Keratinocyte (primary cell): ENCODE measurements at regions not wholly inside any gene's neighbourhood (a gene's known extent, or its start where the extent isn't known, plus 50 kb on each side); places are given as distances from the start of the nearest gene placed in this dataset.

Experiments
- DNase-seq: peaks from one replicate; pipeline ENCODE4 v3.0.0-alpha.2; 2011; ENCODE audit warnings: low read depth, missing footprints, low spot score
- FAIRE-seq: peaks from 2 replicates; lab custom pipeline; 2011; peaks lifted over from hg19 to GRCh38; lab: Jason Lieb, UNC
- H2AFZ ChIP-seq: 2 replicates; pipeline ENCODE4 v1.6.0; 2012; ENCODE audit warnings: low read length, control low read depth, inconsistent platforms; ENCODE audit not compliant: control insufficient read depth
- H3K27ac ChIP-seq: 2 replicates; pipeline ENCODE4 v1.5.1; 2011; ENCODE audit warnings: low read length; ENCODE audit not compliant: control insufficient read depth, insufficient read depth
- H3K27me3 ChIP-seq: 3 replicates; pipeline ENCODE4 v1.6.0; 2011; ENCODE audit warnings: low read length; ENCODE audit not compliant: control insufficient read depth, insufficient read depth; ENCODE audit errors: extremely low read depth
- H3K36me3 ChIP-seq, 2 experiments: 2 replicates in 1 of 2; 3 replicates in 1 of 2; pipeline ENCODE4 v1.5.1; 2011; ENCODE audit warnings: low read length in 2 of 2, mild to moderate bottlenecking in 1 of 2; ENCODE audit not compliant: control insufficient read depth in 2 of 2, insufficient read depth in 2 of 2; ENCODE audit errors: extremely low read depth in 1 of 2
- H3K4me1 ChIP-seq: 3 replicates; pipeline ENCODE4 v1.5.1; 2011; ENCODE audit warnings: low read length; ENCODE audit not compliant: control insufficient read depth, insufficient read depth; ENCODE audit errors: extremely low read depth
- H3K4me2 ChIP-seq: 3 replicates; pipeline ENCODE4 v1.6.0; 2011; ENCODE audit warnings: low read depth, low read length; ENCODE audit not compliant: control insufficient read depth, insufficient read depth; ENCODE audit errors: extremely low read depth
- H3K4me3 ChIP-seq, 3 experiments: fragments of 200-600 bp in 1 of 3; sonication (generic) in 1 of 3; 2 replicates in 2 of 3; 3 replicates in 1 of 3; pipeline ENCODE4 v1.5.1; 2011 to 2016; ENCODE audit warnings: low read length in 3 of 3, mild to moderate bottlenecking in 3 of 3, control low read depth in 2 of 3, inconsistent platforms in 1 of 3, low read depth in 1 of 3, mixed read lengths in 1 of 3, mixed run types in 1 of 3, moderate library complexity in 1 of 3; ENCODE audit not compliant: control insufficient read depth in 2 of 3, insufficient read depth in 2 of 3; ENCODE audit errors: extremely low read depth in 1 of 3
- H3K79me2 ChIP-seq: 2 replicates; pipeline ENCODE4 v1.6.0; 2012; ENCODE audit warnings: low read length; ENCODE audit not compliant: control insufficient read depth, insufficient read depth
- H3K9ac ChIP-seq: 3 replicates; pipeline ENCODE4 v1.6.0; 2011; ENCODE audit warnings: low read length; ENCODE audit not compliant: control insufficient read depth, insufficient read depth; ENCODE audit errors: extremely low read depth
- H3K9me1 ChIP-seq: 3 replicates; pipeline ENCODE4 v1.6.0; 2011; ENCODE audit warnings: low read length; ENCODE audit not compliant: control insufficient read depth, insufficient read depth; ENCODE audit errors: extremely low read depth
- H3K9me3 ChIP-seq: 2 replicates; pipeline ENCODE4 v1.5.1; 2012; ENCODE audit warnings: low read depth, low read length; ENCODE audit not compliant: control insufficient read depth
- H4K20me1 ChIP-seq: 3 replicates; pipeline ENCODE4 v1.6.0; 2011; ENCODE audit warnings: low read length; ENCODE audit not compliant: control insufficient read depth, insufficient read depth; ENCODE audit errors: extremely low read depth
- CTCF ChIP-seq, 3 experiments: IDR thresholded peaks in 1 of 3; conservative IDR thresholded peaks in 1 of 3; optimal IDR thresholded peaks in 1 of 3; 2 replicates in 2 of 3; 3 replicates in 1 of 3; pipeline versions ENCODE3 to v1.5.1; 2011; ENCODE audit warnings: low read length in 3 of 3, mild to moderate bottlenecking in 3 of 3, moderate library complexity in 2 of 3, control low read depth in 1 of 3, inconsistent platforms in 1 of 3; ENCODE audit not compliant: insufficient read depth in 2 of 3; ENCODE audit errors: extremely low read depth in 1 of 3
- EZH2 ChIP-seq: IDR thresholded peaks from one replicate; pipeline ENCODE4 v1.6.1; 2012; ENCODE audit warnings: inconsistent platforms, mild to moderate bottlenecking, low read length, moderate library complexity
- dilution Hi-C: fragments of 300-500 bp; cut with MboI; formaldehyde crosslinking; loops from one replicate; pipeline ENCODE4 v1.7.0; 2020; ENCODE audit warnings: low sequenced_read_pairs; ENCODE audit not compliant: extremely low pct_ligation_motif_present

GRCh38 chr3:66629150-66629981 lies 128.5 kb upstream of the LRIG1 start:
- FAIRE-seq = no peak
- H3K27me3 ChIP-seq = no peaks in the 10 kb centered on the region

DNA sequence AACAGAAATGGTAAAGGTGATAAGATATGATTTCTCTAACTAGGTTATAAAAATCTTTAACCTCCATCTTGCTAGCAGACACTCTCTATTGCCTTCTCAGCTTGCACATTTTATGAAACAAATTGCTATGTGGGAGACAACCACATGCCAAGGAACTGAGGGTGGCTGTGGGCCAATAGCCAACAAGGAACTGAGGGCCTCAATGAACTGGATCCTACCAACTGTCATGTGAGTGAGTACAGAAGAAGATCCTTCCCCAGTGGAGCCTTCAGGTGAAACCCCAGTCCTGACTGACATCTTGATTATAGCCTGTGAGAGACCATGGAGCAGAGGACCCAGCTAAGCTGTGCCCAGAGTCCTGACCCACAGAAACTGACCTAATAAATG lies 129.2 kb upstream of the LRIG1 start:
- no peaks in the 10 kb centered on the region for H3K4me1 ChIP-seq
- no peak overlapping the region for H2AFZ ChIP-seq
- no peaks in the 10 kb centered on the region for H3K36me3 ChIP-seq
- no peak overlapping the region for H3K4me2 ChIP-seq
- no peak for TF ChIP-seq CTCF (optimal IDR thresholded peaks at IDR 0.05 in 1 of 3, IDR thresholded peaks at IDR 0.05 in 1 of 3, conservative IDR thresholded peaks at IDR 0.05 in 1 of 3; ENCODE audit: extremely low read depth in 1 of 3, insufficient read depth in 2 of 3, low read length in 3 of 3)
- no peak for TF ChIP-seq EZH2
- H3K9ac ChIP-seq = no peak overlapping the region
- no peak for FAIRE-seq
- no peaks in the 10 kb centered on the region for H3K9me1 ChIP-seq
- no peaks in the 10 kb centered on the region for H3K79me2 ChIP-seq
- DNase-seq = no peak
- no peak overlapping the region for H3K27ac ChIP-seq
- no peaks in the 10 kb centered on the region for H3K9me3 ChIP-seq
- no peak overlapping the region for H3K4me3 ChIP-seq
- dilution Hi-C loops = no loop called here
- H3K27me3 ChIP-seq = no peaks in the 10 kb centered on the region
- H4K20me1 ChIP-seq = no peaks in the 10 kb centered on the region

More at GRCh38 chr3:66629150-66629981, 128.5 kb upstream of the LRIG1 start:
- H3K36me3 ChIP-seq = no peaks in the 10 kb centered on the region
- no peak overlapping the region for H3K9ac ChIP-seq
- dilution Hi-C loops = no loop called here
- no peak for DNase-seq
- no peaks in the 10 kb centered on the region for H3K9me1 ChIP-seq
- H4K20me1 ChIP-seq = no peaks in the 10 kb centered on the region
- no peak overlapping the region for H3K4me2 ChIP-seq
- no peak overlapping the region for H2AFZ ChIP-seq
- no peak overlapping the region for H3K27ac ChIP-seq
- no peak for TF ChIP-seq CTCF (optimal IDR thresholded peaks at IDR 0.05 in 1 of 3, IDR thresholded peaks at IDR 0.05 in 1 of 3, conservative IDR thresholded peaks at IDR 0.05 in 1 of 3; ENCODE audit: extremely low read depth in 1 of 3, insufficient read depth in 2 of 3, low read length in 3 of 3)
- TF ChIP-seq EZH2 = no peak
- H3K4me3 ChIP-seq = no peak overlapping the region
- H3K9me3 ChIP-seq = no peaks in the 10 kb centered on the region
- no peaks in the 10 kb centered on the region for H3K79me2 ChIP-seq
- H3K4me1 ChIP-seq = no peaks in the 10 kb centered on the region
